Trophoblast cell (in vitro differentiated cells and primary cell): ENCODE measurements at regions not wholly inside any gene's neighbourhood (a gene's known extent, or its start where the extent isn't known, plus 50 kb on each side); places are given as distances from the start of the nearest gene placed in this dataset.

Experiments
- DNase-seq, 2 donors: peaks; one replicate each; pipeline ENCODE4 v3.0.0-alpha.2; 2016
- H2AFZ ChIP-seq: 2 replicates; pipeline ENCODE4 v1.6.1; 2013; ENCODE audit warnings: low read length, moderate library complexity, mild to moderate bottlenecking; ENCODE audit not compliant: insufficient read depth, poor library complexity
- H2AK5ac ChIP-seq: 2 replicates; pipeline ENCODE4 v1.6.1; 2013; ENCODE audit warnings: mild to moderate bottlenecking, low read length
- H2BK120ac ChIP-seq: 2 replicates; pipeline ENCODE4 v1.6.1; 2013; ENCODE audit warnings: low read length, mild to moderate bottlenecking, moderate library complexity; ENCODE audit not compliant: insufficient read depth, poor library complexity
- H2BK12ac ChIP-seq: 2 replicates; pipeline ENCODE4 v1.6.1; 2013; ENCODE audit warnings: mild to moderate bottlenecking, low read length, moderate library complexity
- H2BK5ac ChIP-seq: 2 replicates; pipeline ENCODE4 v1.6.1; 2013; ENCODE audit warnings: low read length, low read depth, moderate library complexity, mild to moderate bottlenecking; ENCODE audit not compliant: poor library complexity
- H3K14ac ChIP-seq: 2 replicates; pipeline ENCODE4 v1.6.1; 2013; ENCODE audit warnings: mild to moderate bottlenecking, low read length
- H3K18ac ChIP-seq: 2 replicates; pipeline ENCODE4 v1.6.1; 2013; ENCODE audit warnings: mild to moderate bottlenecking, low read length
- H3K23ac ChIP-seq: 2 replicates; pipeline ENCODE4 v1.6.1; 2013; ENCODE audit warnings: low read length
- H3K27ac ChIP-seq: 2 replicates; pipeline ENCODE4 v1.5.1; 2013; ENCODE audit warnings: low read depth, mild to moderate bottlenecking, inconsistent platforms, low read length, moderate library complexity
- H3K27me3 ChIP-seq: 2 replicates; pipeline ENCODE4 v1.6.1; 2013; ENCODE audit warnings: inconsistent platforms, mild to moderate bottlenecking, low read length, moderate library complexity; ENCODE audit not compliant: insufficient read depth
- H3K36me3 ChIP-seq, 2 experiments: 1 replicate in 1 of 2; 2 replicates in 1 of 2; pipeline ENCODE4 v1.6.1; 2013; ENCODE audit warnings: low read length in 2 of 2, mild to moderate bottlenecking in 2 of 2, moderate library complexity in 1 of 2; ENCODE audit not compliant: insufficient read depth in 2 of 2, control insufficient read depth in 1 of 2
- H3K4ac ChIP-seq: 2 replicates; pipeline ENCODE4 v1.6.1; 2013; ENCODE audit warnings: low read depth, mild to moderate bottlenecking, low read length, moderate library complexity
- H3K4me1 ChIP-seq, 2 experiments: 1 replicate in 1 of 2; 2 replicates in 1 of 2; pipeline ENCODE4 v1.6.1; 2013; ENCODE audit warnings: low read length in 2 of 2, mild to moderate bottlenecking in 2 of 2, moderate library complexity in 1 of 2; ENCODE audit not compliant: insufficient read depth in 2 of 2, control insufficient read depth in 1 of 2
- H3K4me2 ChIP-seq: 2 replicates; pipeline ENCODE4 v1.6.1; 2013; ENCODE audit warnings: inconsistent platforms, mild to moderate bottlenecking, low read length, moderate library complexity
- H3K4me3 ChIP-seq: 2 replicates; pipeline ENCODE4 v1.5.1; 2013; ENCODE audit warnings: mild to moderate bottlenecking, low read depth, low read length, inconsistent platforms
- H3K79me1 ChIP-seq: one replicate; pipeline ENCODE4 v1.6.1; 2013; ENCODE audit warnings: low read length
- H3K79me2 ChIP-seq: 2 replicates; pipeline ENCODE4 v1.6.1; 2013; ENCODE audit warnings: low read length, mild to moderate bottlenecking; ENCODE audit not compliant: control insufficient read depth, insufficient read depth, poor library complexity
- H3K9ac ChIP-seq: 2 replicates; pipeline ENCODE4 v1.6.1; 2013; ENCODE audit warnings: mild to moderate bottlenecking, low read length
- H3K9me3 ChIP-seq: 2 replicates; pipeline ENCODE4 v1.6.1; 2013; ENCODE audit warnings: low read depth, mild to moderate bottlenecking, control low read depth, inconsistent platforms, low read length; ENCODE audit not compliant: insufficient read depth
- H4K12ac ChIP-seq: 2 replicates; pipeline ENCODE4 v1.6.1; 2013; ENCODE audit warnings: low read depth, mild to moderate bottlenecking, low read length, moderate library complexity
- H4K8ac ChIP-seq: 2 replicates; pipeline ENCODE4 v1.6.1; 2013; ENCODE audit warnings: low read depth, mild to moderate bottlenecking, low read length, moderate library complexity
- H4K91ac ChIP-seq: one replicate; pipeline ENCODE4 v1.6.1; 2013; ENCODE audit warnings: low read depth, mild to moderate bottlenecking, low read length, moderate library complexity
- WGBS: extraction: QIAGEN DNeasy Blood & Tissue Kit; methylation state at CpG from one replicate; pipeline ENCODE4 v1.1.7; 2013; ENCODE audit warnings: missing lambda C conversion rate; ENCODE audit not compliant: insufficient read length, insufficient coverage; ENCODE audit errors: extremely low coverage; 5-methylcytosine and 5-hydroxymethylcytosine counted together

GRCh38 chr12:130011611-130012385, 108.0 kb upstream of the TMEM132D start:
- WGBS, result no CpG with 5 or more reads among the region's 13 CpGs
- Histone ChIP-seq H2AFZ (no peak overlapping the region), H3K4me1 (no peaks in the 10 kb centered on the region), H4K8ac (no peak overlapping the region), H3K79me1 (no peaks in the 10 kb centered on the region), H4K91ac (no peak overlapping the region), H3K4me3 (no peak overlapping the region), H3K4ac (no peak overlapping the region), H4K12ac (no peak overlapping the region), H2AK5ac (no peak overlapping the region), H3K9me3 (peaks cover 2% of the 10 kb centered on the region), H2BK12ac (no peak overlapping the region), H2BK120ac (no peak overlapping the region), H3K27ac (no peak overlapping the region), H3K14ac (no peak overlapping the region), H3K36me3 (no peaks in the 10 kb centered on the region), H3K79me2 (no peaks in the 10 kb centered on the region), H3K4me2 (no peak overlapping the region), H3K18ac (no peak overlapping the region), H3K23ac (no peak overlapping the region), H2BK5ac (no peak overlapping the region), H3K9ac (no peak overlapping the region), H3K27me3 (no peaks in the 10 kb centered on the region)
- DNase-seq, result no peak

GRCh38 chr12:130013771-130014484, 110.1 kb upstream of the TMEM132D start:
- Histone ChIP-seq H3K36me3 (no peaks in the 10 kb centered on the region), H3K27me3 (no peaks in the 10 kb centered on the region), H4K8ac (no peak overlapping the region), H4K91ac (no peak overlapping the region), H3K23ac (no peak overlapping the region), H3K4me2 (no peak overlapping the region), H3K27ac (no peak overlapping the region), H2AK5ac (no peak overlapping the region), H3K9me3 (peaks cover 2% of the 10 kb centered on the region), H2BK12ac (no peak overlapping the region), H3K14ac (no peak overlapping the region), H3K9ac (no peak overlapping the region), H3K79me1 (no peaks in the 10 kb centered on the region), H2AFZ (no peak overlapping the region), H3K4me1 (no peaks in the 10 kb centered on the region), H2BK120ac (no peak overlapping the region), H4K12ac (no peak overlapping the region), H3K4ac (no peak overlapping the region), H2BK5ac (no peak overlapping the region), H3K18ac (no peak overlapping the region), H3K79me2 (no peaks in the 10 kb centered on the region), H3K4me3 (no peak overlapping the region)
- DNase-seq, result peak; percentile 34 to 54
- WGBS, result no CpG with 5 or more reads among the region's 36 CpGs

- Histone ChIP-seq H3K14ac (no peak overlapping the region), H3K4me3 (no peak overlapping the region), H3K23ac (no peak overlapping the region), H3K9me3 (peaks cover 2% of the 10 kb centered on the region), H4K8ac (no peak overlapping the region), H2AFZ (no peak overlapping the region), H3K18ac (no peak overlapping the region), H3K79me2 (no peaks in the 10 kb centered on the region), H3K36me3 (no peaks in the 10 kb centered on the region), H3K27me3 (no peaks in the 10 kb centered on the region), H2BK5ac (no peak overlapping the region), H3K4me1 (no peaks in the 10 kb centered on the region), H4K12ac (no peak overlapping the region), H4K91ac (no peak overlapping the region), H2BK12ac (no peak overlapping the region), H3K27ac (no peak overlapping the region), H2BK120ac (no peak overlapping the region), H3K4ac (no peak overlapping the region), H2AK5ac (no peak overlapping the region), H3K79me1 (no peaks in the 10 kb centered on the region), H3K4me2 (no peak overlapping the region), H3K9ac (no peak overlapping the region)
- no peak for DNase-seq
- WGBS, result no CpG with 5 or more reads among the region's 11 CpGs
Observed at GRCh38 chr12:130014485-130014807, 110.6 kb upstream of the TMEM132D start.

- H3K27ac ChIP-seq, result no peak overlapping the region
- no peak overlapping the region for H2BK12ac ChIP-seq
- no peak overlapping the region for H3K4me3 ChIP-seq
- H3K9ac ChIP-seq, result no peak overlapping the region
- H3K27me3 ChIP-seq, result no peaks in the 10 kb centered on the region
- no peaks in the 10 kb centered on the region for H3K4me1 ChIP-seq
- no peak overlapping the region for H3K18ac ChIP-seq
- H3K14ac ChIP-seq, result no peak overlapping the region
- no peaks in the 10 kb centered on the region for H3K79me2 ChIP-seq
- H3K9me3 ChIP-seq, result peaks cover 2% of the 10 kb centered on the region
- DNase-seq, result no peak
- H2AK5ac ChIP-seq, result no peak overlapping the region
- H4K12ac ChIP-seq, result no peak overlapping the region
- no peak overlapping the region for H4K91ac ChIP-seq
- H3K36me3 ChIP-seq, result no peaks in the 10 kb centered on the region
- no peak overlapping the region for H2AFZ ChIP-seq
- no peak overlapping the region for H3K23ac ChIP-seq
- H3K79me1 ChIP-seq, result no peaks in the 10 kb centered on the region
- no peak overlapping the region for H2BK5ac ChIP-seq
- no peak overlapping the region for H2BK120ac ChIP-seq
- H4K8ac ChIP-seq, result no peak overlapping the region
- WGBS, result no CpG with 5 or more reads among the region's 5 CpGs
- no peak overlapping the region for H3K4me2 ChIP-seq
- H3K4ac ChIP-seq, result no peak overlapping the region
Observed at GRCh38 chr12:130016194-130016593, 112.4 kb upstream of the TMEM132D start.
